IMR-90 (cell line): ENCODE measurements at regions not wholly inside any gene's neighbourhood (a gene's known extent, or its start where the extent isn't known, plus 50 kb on each side); places are given as distances from the start of the nearest gene placed in this dataset.

ENCODE experiments used
- ATAC-seq: fragments of 200-7000 bp; cut with Tn5 transposase; 2 replicates; pipeline ENCODE4 v1.9.1; 2020; ENCODE audit warnings: low read depth, mild to moderate bottlenecking, moderate library complexity
- BruUV-seq: library from RNA; stranded (reverse); fragments of 400-500 nt; replicated peaks from 2 replicates; lab custom pipeline; 2021; lab: Mats Ljungman, UMichigan
- CTCF ChIA-PET: fragments of 300-600 bp; formaldehyde crosslinking; extraction: SDS; loops from one replicate; lab custom pipeline; 2021; ENCODE audit warnings: antibody characterized with exemption; lab: Yijun Ruan, JAX
- POLR2A ChIA-PET: fragments of 300-600 bp; sonication (Branson Sonifier 250); formaldehyde crosslinking; loops from one replicate; lab custom pipeline; 2022; ENCODE audit warnings: antibody characterized with exemption; ENCODE audit not compliant: unreplicated experiment; lab: Charles Lee
- DNase-seq: peaks from one replicate; pipeline ENCODE4 v3.0.0; 2013
- H2AFZ ChIP-seq: replicated peaks from 2 replicates; pipeline ENCODE3; 2013; ENCODE audit warnings: low read length, mild to moderate bottlenecking; ENCODE audit not compliant: poor library complexity
- H2AK5ac ChIP-seq: 2 replicates; pipeline ENCODE4 v1.6.1; 2013; ENCODE audit warnings: low read depth, low read length, inconsistent platforms
- H2AK9ac ChIP-seq: replicated peaks from 2 replicates; pipeline ENCODE3; 2013; ENCODE audit warnings: mild to moderate bottlenecking, low read depth, low read length, moderate library complexity; ENCODE audit not compliant: poor library complexity
- H2BK120ac ChIP-seq: 2 replicates; pipeline ENCODE4 v1.6.1; 2013; ENCODE audit warnings: low read depth, low read length, inconsistent platforms
- H2BK15ac ChIP-seq: 3 replicates; pipeline ENCODE4 v1.6.1; 2013; ENCODE audit warnings: low read depth, low read length, inconsistent platforms
- H2BK20ac ChIP-seq: 2 replicates; pipeline ENCODE4 v1.6.1; 2013; ENCODE audit warnings: low read depth, mild to moderate bottlenecking, inconsistent platforms, low read length, moderate library complexity
- H2BK5ac ChIP-seq: 2 replicates; pipeline ENCODE4 v1.6.1; 2013; ENCODE audit warnings: mild to moderate bottlenecking, low read depth, low read length, inconsistent platforms; ENCODE audit not compliant: poor library complexity, severe bottlenecking
- H3K14ac ChIP-seq: replicated peaks from 2 replicates; pipeline ENCODE4 v1.6.1; 2013; ENCODE audit warnings: low read depth, low read length, inconsistent platforms
- H3K18ac ChIP-seq: 2 replicates; pipeline ENCODE4 v1.6.1; 2013; ENCODE audit warnings: low read depth, low read length, control low read depth
- H3K23ac ChIP-seq: 2 replicates; pipeline ENCODE4 v1.6.1; 2013; ENCODE audit warnings: low read depth, low read length, inconsistent platforms
- H3K27ac ChIP-seq: 2 replicates; pipeline ENCODE4 v1.5.1; 2013; ENCODE audit warnings: mild to moderate bottlenecking, control low read depth, low read length; ENCODE audit not compliant: insufficient read depth
- H3K27me3 ChIP-seq: 2 replicates; pipeline ENCODE4 v1.6.1; 2013; ENCODE audit warnings: low read length; ENCODE audit not compliant: control insufficient read depth, insufficient read depth
- H3K36me3 ChIP-seq: 2 replicates; pipeline ENCODE4 v1.6.1; 2013; ENCODE audit warnings: low read length, mixed read lengths; ENCODE audit not compliant: control insufficient read depth, insufficient read depth
- H3K4ac ChIP-seq: 2 replicates; pipeline ENCODE4 v1.6.1; 2013; ENCODE audit warnings: low read depth, low read length, inconsistent platforms
- H3K4me1 ChIP-seq: 2 replicates; pipeline ENCODE4 v1.6.1; 2013; ENCODE audit warnings: low read length, mixed read lengths; ENCODE audit not compliant: control insufficient read depth, insufficient read depth
- H3K4me2 ChIP-seq: 2 replicates; pipeline ENCODE4 v1.6.1; 2013; ENCODE audit warnings: low read depth, mild to moderate bottlenecking, control low read depth, low read length, moderate library complexity
- H3K4me3 ChIP-seq: 2 replicates; pipeline ENCODE4 v1.5.1; 2013; ENCODE audit warnings: low read depth, mild to moderate bottlenecking, control low read depth, low read length, moderate library complexity; ENCODE audit not compliant: insufficient read depth
- H3K56ac ChIP-seq: 2 replicates; pipeline ENCODE4 v1.6.1; 2013; ENCODE audit warnings: low read length, inconsistent platforms; ENCODE audit not compliant: insufficient read depth; ENCODE audit errors: extremely low read depth
- H3K79me1 ChIP-seq, 2 experiments: 2 replicates each; pipeline ENCODE4 v1.6.1; 2013; ENCODE audit warnings: low read length in 2 of 2, inconsistent platforms in 1 of 2, low read depth in 1 of 2
- H3K9ac ChIP-seq: 2 replicates; pipeline ENCODE4 v1.6.1; 2013; ENCODE audit warnings: low read depth, low read length, control low read depth
- H3K9me1 ChIP-seq: 2 replicates; pipeline ENCODE4 v1.6.1; 2013; ENCODE audit warnings: low read length, inconsistent platforms; ENCODE audit not compliant: insufficient read depth
- H3K9me3 ChIP-seq: 2 replicates; pipeline ENCODE4 v1.6.1; 2013; ENCODE audit warnings: low read length; ENCODE audit not compliant: control insufficient read depth, insufficient read depth
- H4K20me1 ChIP-seq: 2 replicates; pipeline ENCODE4 v1.6.1; 2013; ENCODE audit warnings: low read length, inconsistent platforms; ENCODE audit not compliant: insufficient read depth
- H4K5ac ChIP-seq: 2 replicates; pipeline ENCODE4 v1.6.1; 2013; ENCODE audit warnings: mild to moderate bottlenecking, low read depth, low read length, control low read depth
- H4K8ac ChIP-seq, 2 experiments: 2 replicates each; pipeline ENCODE4 v1.6.1; 2013; ENCODE audit warnings: low read depth in 2 of 2, low read length in 2 of 2, control low read depth in 1 of 2, inconsistent platforms in 1 of 2
- H4K91ac ChIP-seq: 2 replicates; pipeline ENCODE4 v1.6.1; 2013; ENCODE audit warnings: low read depth, low read length, inconsistent platforms; ENCODE audit not compliant: insufficient read depth
- BHLHE40 ChIP-seq: fragments of 150-350 bp; IDR thresholded peaks from 2 replicates; pipeline ENCODE4 v1.6.1; 2016; ENCODE audit warnings: mild to moderate bottlenecking, low read depth, low read length
- CEBPB ChIP-seq: IDR thresholded peaks from 2 replicates; pipeline ENCODE4 v1.6.1; 2012; ENCODE audit warnings: low read depth, low read length, improper control_type of control experiment
- CHD1 ChIP-seq: IDR thresholded peaks from 2 replicates; pipeline ENCODE4 v1.6.1; 2012; ENCODE audit warnings: low read depth, low read length, improper control_type of control experiment
- FOS ChIP-seq: fragments of 150-350 bp; IDR thresholded peaks from 2 replicates; pipeline ENCODE4 v1.6.1; 2016; ENCODE audit warnings: low read depth, low read length
- MAFK ChIP-seq: IDR thresholded peaks from 2 replicates; pipeline ENCODE4 v1.6.1; 2012; ENCODE audit warnings: low read depth, low read length, improper control_type of control experiment
- MAZ ChIP-seq: IDR thresholded peaks from 2 replicates; pipeline ENCODE4 v1.6.1; 2012; ENCODE audit warnings: low read depth, mild to moderate bottlenecking, low read length, improper control_type of control experiment, moderate library complexity, borderline replicate concordance
- MXI1 ChIP-seq: IDR thresholded peaks from 2 replicates; pipeline ENCODE4 v1.6.1; 2012; ENCODE audit warnings: low read depth, mild to moderate bottlenecking, low read length, moderate library complexity, borderline replicate concordance
- NFE2L2 ChIP-seq: fragments of 150-350 bp; IDR thresholded peaks from 2 replicates; pipeline ENCODE4 v1.6.1; 2016; ENCODE audit warnings: low read depth, mild to moderate bottlenecking, low read length
- POLR2A ChIP-seq: IDR thresholded peaks from 2 replicates; pipeline ENCODE4 v1.6.1; 2012; ENCODE audit warnings: mild to moderate bottlenecking, low read depth, low read length
- RAD21 ChIP-seq: IDR thresholded peaks from 2 replicates; pipeline ENCODE4 v1.6.1; 2012; ENCODE audit warnings: low read length, improper control_type of control experiment
- RCOR1 ChIP-seq: IDR thresholded peaks from 2 replicates; pipeline ENCODE4 v1.6.1; 2012; ENCODE audit warnings: mild to moderate bottlenecking, low read length, improper control_type of control experiment; ENCODE audit not compliant: insufficient replicate concordance
- RFX5 ChIP-seq: IDR thresholded peaks from 2 replicates; pipeline ENCODE4 v1.8.0; 2012; ENCODE audit warnings: low read depth, mild to moderate bottlenecking, low read length, moderate library complexity
- SMC3 ChIP-seq: fragments of 150-350 bp; IDR thresholded peaks from 2 replicates; pipeline ENCODE4 v1.6.1; 2016; ENCODE audit warnings: low read depth, mild to moderate bottlenecking, antibody characterized with exemption, low read length, moderate library complexity
- USF2 ChIP-seq: fragments of 150-350 bp; IDR thresholded peaks from 2 replicates; pipeline ENCODE4 v1.6.1; 2017; ENCODE audit warnings: mild to moderate bottlenecking, antibody characterized with exemption, low read length, low read depth
- WGBS, 2 experiments: methylation state at CpG; one replicate each; pipeline versions ENCODE4 v1.1.5 to v1.1.7; 2013; ENCODE audit warnings: missing lambda C conversion rate in 2 of 2; ENCODE audit not compliant: insufficient read length in 1 of 2; ENCODE audit errors: extremely low coverage in 2 of 2; 5-methylcytosine and 5-hydroxymethylcytosine counted together
- dilution Hi-C: fragments of 300-500 bp; cut with HindIII; formaldehyde crosslinking; loops from one replicate; pipeline ENCODE4 v1.14.3; 2018; ENCODE audit warnings: low sequenced_read_pairs; ENCODE audit not compliant: unreplicated experiment
- in situ Hi-C: fragments of 300-500 bp; cut with MboI; formaldehyde crosslinking; loops from 3 replicates; pipeline ENCODE4 v1.14.3; 2019; ENCODE audit warnings: low sequenced_read_pairs, inconsistent platforms, mixed read lengths
- intact Hi-C: fragments of 100-400 bp; cut with micrococcal nuclease; formaldehyde crosslinking; loops from 2 replicates; pipeline ENCODE4 v1.10.0; 2022
- TF ChIP-seq, protein P1 (sequence below): fragments of 150-350 bp; IDR thresholded peaks from 2 replicates; pipeline ENCODE4 v1.6.1; 2016; ENCODE audit warnings: low read depth, mild to moderate bottlenecking, low read length, moderate library complexity, borderline replicate concordance
- TF ChIP-seq, protein P2 (sequence below): conservative IDR thresholded peaks from 2 replicates; pipeline ENCODE4 v1.5.1; 2012; ENCODE audit warnings: mild to moderate bottlenecking, low read depth, low read length, improper control_type of control experiment

GRCh38 chr3:73708956-73709355, 84.2 kb upstream of the PDZRN3 start:
- ChIA-PET POLR2A (no interaction called here), CTCF (interaction anchor here (0.6 to 1.1 kb wide), 2 partner anchors 19 to 106 kb away, joined by 3 to 4 read pairs; no protein-coding TSS in a partner anchor)
- H3K9ac ChIP-seq, result no peak overlapping the region
- H2BK5ac ChIP-seq, result no peak overlapping the region
- H3K56ac ChIP-seq, result no peak overlapping the region
- no peak overlapping the region for H3K14ac ChIP-seq
- no peak overlapping the region for H4K8ac ChIP-seq
- H3K4ac ChIP-seq, result no peak overlapping the region
- in situ Hi-C loops (no loop called here), intact Hi-C loops (no loop called here), dilution Hi-C loops (no loop called here)
- H3K27me3 ChIP-seq, result no peaks in the 10 kb centered on the region
- H3K23ac ChIP-seq, result no peak overlapping the region
- no peak overlapping the region for H2BK15ac ChIP-seq
- no peaks in the 10 kb centered on the region for H3K79me1 ChIP-seq
- H3K9me1 ChIP-seq, result no peaks in the 10 kb centered on the region; the same call in 1 of the 2 replicates
- no peak for TF ChIP-seq USF2
- TF ChIP-seq MAFK, result no peak
- no peak for TF ChIP-seq FOS
- TF ChIP-seq SMC3, result no peak
- TF ChIP-seq RCOR1, result no peak
- no peak for TF ChIP-seq BHLHE40
- no peak for TF ChIP-seq RFX5
- no peak for TF ChIP-seq POLR2A
- no peak for TF ChIP-seq CEBPB
- no peak for TF ChIP-seq CHD1
- TF ChIP-seq, protein P1, sequence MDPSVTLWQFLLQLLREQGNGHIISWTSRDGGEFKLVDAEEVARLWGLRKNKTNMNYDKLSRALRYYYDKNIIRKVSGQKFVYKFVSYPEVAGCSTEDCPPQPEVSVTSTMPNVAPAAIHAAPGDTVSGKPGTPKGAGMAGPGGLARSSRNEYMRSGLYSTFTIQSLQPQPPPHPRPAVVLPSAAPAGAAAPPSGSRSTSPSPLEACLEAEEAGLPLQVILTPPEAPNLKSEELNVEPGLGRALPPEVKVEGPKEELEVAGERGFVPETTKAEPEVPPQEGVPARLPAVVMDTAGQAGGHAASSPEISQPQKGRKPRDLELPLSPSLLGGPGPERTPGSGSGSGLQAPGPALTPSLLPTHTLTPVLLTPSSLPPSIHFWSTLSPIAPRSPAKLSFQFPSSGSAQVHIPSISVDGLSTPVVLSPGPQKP, result no peak
- TF ChIP-seq MXI1, result no peak
- TF ChIP-seq, protein P2, sequence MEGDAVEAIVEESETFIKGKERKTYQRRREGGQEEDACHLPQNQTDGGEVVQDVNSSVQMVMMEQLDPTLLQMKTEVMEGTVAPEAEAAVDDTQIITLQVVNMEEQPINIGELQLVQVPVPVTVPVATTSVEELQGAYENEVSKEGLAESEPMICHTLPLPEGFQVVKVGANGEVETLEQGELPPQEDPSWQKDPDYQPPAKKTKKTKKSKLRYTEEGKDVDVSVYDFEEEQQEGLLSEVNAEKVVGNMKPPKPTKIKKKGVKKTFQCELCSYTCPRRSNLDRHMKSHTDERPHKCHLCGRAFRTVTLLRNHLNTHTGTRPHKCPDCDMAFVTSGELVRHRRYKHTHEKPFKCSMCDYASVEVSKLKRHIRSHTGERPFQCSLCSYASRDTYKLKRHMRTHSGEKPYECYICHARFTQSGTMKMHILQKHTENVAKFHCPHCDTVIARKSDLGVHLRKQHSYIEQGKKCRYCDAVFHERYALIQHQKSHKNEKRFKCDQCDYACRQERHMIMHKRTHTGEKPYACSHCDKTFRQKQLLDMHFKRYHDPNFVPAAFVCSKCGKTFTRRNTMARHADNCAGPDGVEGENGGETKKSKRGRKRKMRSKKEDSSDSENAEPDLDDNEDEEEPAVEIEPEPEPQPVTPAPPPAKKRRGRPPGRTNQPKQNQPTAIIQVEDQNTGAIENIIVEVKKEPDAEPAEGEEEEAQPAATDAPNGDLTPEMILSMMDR, result no peak
- no peak for TF ChIP-seq RAD21
- no peak for TF ChIP-seq MAZ
- TF ChIP-seq NFE2L2, result no peak
- no peak overlapping the region for H3K4me3 ChIP-seq
- no peak overlapping the region for H3K27ac ChIP-seq
- no peak overlapping the region for H2AK5ac ChIP-seq
- H3K36me3 ChIP-seq, result no peaks in the 10 kb centered on the region
- no peak overlapping the region for H4K91ac ChIP-seq
- H4K5ac ChIP-seq, result no peak overlapping the region
- H2BK20ac ChIP-seq, result no peak overlapping the region
- ATAC-seq, result no peak
- H4K20me1 ChIP-seq, result no peaks in the 10 kb centered on the region
- no peaks in the 10 kb centered on the region for H3K9me3 ChIP-seq
- BruUV-seq, result no TSS peak
- no CpG with 5 or more reads among the region's 2 CpGs for WGBS, 2 experiments
- no peak overlapping the region for H2AK9ac ChIP-seq
- no peak overlapping the region for H2AFZ ChIP-seq
- no peak overlapping the region for H3K4me2 ChIP-seq
- H3K4me1 ChIP-seq, result peaks cover 2% of the 10 kb centered on the region
- no peak for DNase-seq
- H3K18ac ChIP-seq, result no peak overlapping the region
- no peak overlapping the region for H2BK120ac ChIP-seq
